ENCODE measurements at regions not wholly inside any gene's neighbourhood (a gene's known extent, or its start where the extent isn't known, plus 50 kb on each side); places are given as distances from the start of the nearest gene placed in this dataset.

DNA sequence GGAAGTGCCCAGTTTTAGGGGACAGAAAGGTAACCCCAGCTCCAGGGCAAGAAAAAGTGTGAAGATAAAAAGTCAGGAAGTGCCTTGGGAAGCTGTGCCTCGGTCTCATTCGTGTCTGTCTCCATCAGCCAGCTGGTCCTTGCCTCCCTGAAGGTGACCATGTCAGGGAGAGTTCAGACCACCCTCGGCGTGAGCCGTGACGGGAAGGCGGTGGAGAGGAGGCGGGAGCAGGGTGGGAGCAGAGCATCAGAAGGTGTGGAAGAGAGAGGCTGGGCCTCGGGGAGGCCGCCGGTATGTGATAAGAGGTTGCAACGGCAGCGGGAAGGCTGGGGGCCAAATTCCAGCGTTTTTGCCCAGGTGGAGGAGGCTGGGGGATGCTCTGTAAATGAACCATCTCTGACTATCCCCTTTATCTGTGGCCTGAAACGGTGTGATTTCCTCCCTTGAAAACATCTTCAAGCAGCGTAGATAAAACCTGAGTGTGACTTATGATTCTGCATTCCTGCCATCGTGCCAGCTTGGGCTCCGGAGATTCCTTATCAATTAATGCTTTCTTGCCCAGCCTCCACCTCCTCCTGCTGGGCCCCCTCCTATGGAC, 251.8 kb downstream of the IRF8 start:
- TF ChIP-seq CTCF (IDR thresholded peaks at IDR 0.05), result no peak
- TF ChIP-seq EP300 (IDR thresholded peaks at IDR 0.05), result no peak

Measured in sigmoid colon (tissue), 4 donors.